ENCODE measurements at regions not wholly inside any gene's neighbourhood (a gene's known extent, or its start where the extent isn't known, plus 50 kb on each side); places are given as distances from the start of the nearest gene placed in this dataset.

DNA sequence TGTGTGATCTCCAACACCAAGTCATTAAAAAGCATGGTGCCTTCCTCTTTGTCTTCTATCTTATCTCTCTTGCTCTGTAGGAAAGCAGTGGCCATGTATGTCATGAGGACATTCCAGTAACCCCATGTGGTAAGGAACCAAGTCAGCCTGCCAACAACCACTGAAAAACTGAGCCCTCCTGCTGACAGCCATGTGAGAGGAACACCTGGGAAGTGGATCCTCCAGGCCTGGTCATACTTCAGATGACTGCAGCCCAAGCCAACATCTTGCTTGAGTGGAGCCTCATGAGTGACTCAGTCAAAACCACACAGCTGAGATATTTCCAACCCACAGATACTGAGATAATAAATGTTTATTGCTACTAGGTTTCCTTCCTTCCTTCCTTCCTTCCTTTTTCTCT, 597.3 kb downstream of the ZIC1 start:
- TF ChIP-seq, protein P1, sequence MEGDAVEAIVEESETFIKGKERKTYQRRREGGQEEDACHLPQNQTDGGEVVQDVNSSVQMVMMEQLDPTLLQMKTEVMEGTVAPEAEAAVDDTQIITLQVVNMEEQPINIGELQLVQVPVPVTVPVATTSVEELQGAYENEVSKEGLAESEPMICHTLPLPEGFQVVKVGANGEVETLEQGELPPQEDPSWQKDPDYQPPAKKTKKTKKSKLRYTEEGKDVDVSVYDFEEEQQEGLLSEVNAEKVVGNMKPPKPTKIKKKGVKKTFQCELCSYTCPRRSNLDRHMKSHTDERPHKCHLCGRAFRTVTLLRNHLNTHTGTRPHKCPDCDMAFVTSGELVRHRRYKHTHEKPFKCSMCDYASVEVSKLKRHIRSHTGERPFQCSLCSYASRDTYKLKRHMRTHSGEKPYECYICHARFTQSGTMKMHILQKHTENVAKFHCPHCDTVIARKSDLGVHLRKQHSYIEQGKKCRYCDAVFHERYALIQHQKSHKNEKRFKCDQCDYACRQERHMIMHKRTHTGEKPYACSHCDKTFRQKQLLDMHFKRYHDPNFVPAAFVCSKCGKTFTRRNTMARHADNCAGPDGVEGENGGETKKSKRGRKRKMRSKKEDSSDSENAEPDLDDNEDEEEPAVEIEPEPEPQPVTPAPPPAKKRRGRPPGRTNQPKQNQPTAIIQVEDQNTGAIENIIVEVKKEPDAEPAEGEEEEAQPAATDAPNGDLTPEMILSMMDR (IDR thresholded peaks at IDR 0.05): no peak
- no peak for TF ChIP-seq POLR2A (IDR thresholded peaks at IDR 0.05)

All from breast epithelium (tissue), 3 donors.